SIG-M5 (cell line): ENCODE measurements at regions not wholly inside any gene's neighbourhood (a gene's known extent, or its start where the extent isn't known, plus 50 kb on each side); places are given as distances from the start of the nearest gene placed in this dataset.

Experiments used
- DNase-seq: peaks from one replicate; lab custom pipeline; 2025; lab: John Stamatoyannopoulos, UW

- no peak for DNase-seq
These were observed 128.7 kb upstream of the LYZL1 start for GRCh38 chr10:29160150-29160617.

- DNase-seq: no peak
These were observed 125.1 kb upstream of the LYZL1 start for GRCh38 chr10:29163746-29164145.

- DNase-seq: no peak
These were observed 122.2 kb upstream of the LYZL1 start for GRCh38 chr10:29166713-29167112.

- no peak for DNase-seq
These were observed 119.8 kb upstream of the LYZL1 start for GRCh38 chr10:29169021-29169420.

DNA sequence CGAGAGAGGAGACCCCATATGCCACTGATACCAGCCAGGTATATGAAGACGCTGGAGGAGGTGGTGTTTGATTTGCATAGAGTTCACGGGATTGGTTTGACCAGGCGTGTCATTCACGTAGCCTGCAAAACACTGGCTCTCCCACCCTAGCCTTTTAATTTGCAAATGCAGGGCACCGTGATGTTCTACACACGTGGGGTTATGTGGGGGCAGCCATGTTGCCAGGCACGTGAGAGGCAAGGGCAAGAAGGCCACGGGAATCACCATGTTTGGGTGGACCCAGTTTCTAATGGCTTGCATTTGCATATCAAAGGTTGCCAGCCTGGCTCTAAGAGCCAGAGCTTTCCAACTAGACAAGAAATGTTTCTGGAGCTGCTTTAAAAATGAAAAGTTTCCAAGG, 117.2 kb upstream of the LYZL1 start:
- no peak for DNase-seq

DNA sequence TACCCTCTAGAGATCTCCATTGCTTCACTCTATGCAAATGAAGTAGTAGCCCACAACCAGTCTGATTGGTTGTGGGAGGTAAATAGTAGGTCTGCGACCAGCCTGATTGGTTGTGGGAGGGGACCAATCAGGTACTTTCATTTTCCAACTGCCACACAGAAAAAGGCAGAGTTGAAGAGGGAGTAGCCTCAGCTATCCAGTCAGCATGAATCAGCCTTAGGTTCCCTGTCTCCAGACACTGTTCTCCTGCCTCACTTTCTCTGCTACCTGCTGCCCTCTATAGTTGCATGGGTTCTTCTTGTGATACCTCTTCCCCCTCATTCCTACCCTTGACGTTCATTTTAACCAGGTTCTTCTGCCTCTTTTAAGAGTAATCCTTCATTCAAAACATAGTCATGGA, 114.5 kb upstream of the LYZL1 start:
- no peak for DNase-seq

DNA sequence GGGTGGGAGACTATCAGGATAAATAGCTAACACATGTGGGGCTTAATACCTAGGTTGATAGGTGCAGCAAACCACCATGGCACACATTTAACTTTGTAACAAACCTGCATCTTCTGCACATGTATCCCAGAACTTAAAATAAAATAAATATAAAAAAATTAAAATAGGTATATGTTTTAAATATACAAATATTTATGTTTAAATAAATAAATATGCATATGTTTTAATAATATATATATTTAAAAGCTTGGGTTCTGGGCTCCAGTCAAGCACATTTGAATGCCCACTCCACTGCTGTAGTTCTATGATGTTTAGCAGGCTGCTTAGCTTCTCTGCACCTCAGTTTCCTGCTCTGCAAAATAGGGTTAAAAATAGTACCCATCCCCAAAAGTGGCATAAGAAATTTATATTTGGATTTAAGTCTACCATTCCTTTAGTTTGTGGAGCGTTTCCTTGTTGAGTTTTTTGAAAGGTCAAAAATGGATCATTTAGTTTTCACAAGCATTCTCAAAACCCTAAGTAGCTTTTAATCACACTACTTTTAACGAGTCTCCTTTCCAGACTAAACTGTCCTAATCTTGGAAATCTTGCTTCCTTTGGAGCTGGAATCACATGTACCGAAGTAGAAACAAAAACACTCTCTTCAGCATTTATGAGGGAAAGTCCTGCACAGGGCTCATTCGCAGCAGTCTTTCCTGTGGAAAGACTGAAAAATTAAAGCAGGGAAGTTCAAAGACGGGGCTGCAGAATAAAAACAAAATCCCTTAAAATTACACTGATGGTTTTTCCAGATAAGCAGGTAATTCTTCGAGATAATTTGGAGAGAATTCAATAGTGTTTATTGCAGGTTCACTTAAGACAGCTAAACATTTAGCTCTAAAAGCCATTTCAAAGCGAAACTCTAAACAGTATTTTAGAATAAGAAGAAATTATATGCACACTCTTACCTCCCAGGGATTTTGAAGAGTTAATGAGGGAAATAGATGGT, 111.7 kb upstream of the LYZL1 start:
- DNase-seq: no peak

GRCh38 chr10:29181936-29182335, 106.9 kb upstream of the LYZL1 start:
- DNase-seq: no peak

GRCh38 chr10:29183301-29183945, 105.4 kb upstream of the LYZL1 start:
- no peak for DNase-seq

GRCh38 chr10:29184205-29185000, 104.5 kb upstream of the LYZL1 start:
- DNase-seq: no peak

GRCh38 chr10:29185050-29185449, 103.8 kb upstream of the LYZL1 start:
- DNase-seq: no peak

- no peak for DNase-seq
These were observed 102.6 kb upstream of the LYZL1 start for GRCh38 chr10:29186221-29186620.

- no peak for DNase-seq
These were observed 99.6 kb upstream of the LYZL1 start for GRCh38 chr10:29189256-29189655.

DNA sequence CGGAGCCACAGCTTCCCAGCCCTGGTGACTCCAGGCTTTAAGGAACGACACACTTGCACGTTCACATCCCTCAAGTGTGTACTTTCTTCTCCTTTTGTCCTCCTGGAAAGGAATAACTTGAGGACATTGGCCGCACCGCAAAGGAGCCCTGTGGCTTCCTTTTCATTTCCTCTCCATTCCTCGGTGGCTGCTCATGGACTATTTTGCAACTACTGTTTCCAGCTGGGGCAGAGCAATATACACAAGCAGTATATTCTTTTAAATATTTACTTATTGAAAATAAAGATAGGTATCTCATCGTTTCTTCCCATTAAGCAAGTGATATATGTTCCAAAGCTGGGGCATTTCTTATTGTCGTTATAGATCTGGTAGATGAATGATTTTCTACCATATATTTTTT, 97.2 kb upstream of the LYZL1 start:
- DNase-seq: no peak

GRCh38 chr10:29199339-29199738, 89.5 kb upstream of the LYZL1 start:
- DNase-seq: no peak

GRCh38 chr10:29199941-29200679, 88.8 kb upstream of the LYZL1 start:
- no peak for DNase-seq

DNA sequence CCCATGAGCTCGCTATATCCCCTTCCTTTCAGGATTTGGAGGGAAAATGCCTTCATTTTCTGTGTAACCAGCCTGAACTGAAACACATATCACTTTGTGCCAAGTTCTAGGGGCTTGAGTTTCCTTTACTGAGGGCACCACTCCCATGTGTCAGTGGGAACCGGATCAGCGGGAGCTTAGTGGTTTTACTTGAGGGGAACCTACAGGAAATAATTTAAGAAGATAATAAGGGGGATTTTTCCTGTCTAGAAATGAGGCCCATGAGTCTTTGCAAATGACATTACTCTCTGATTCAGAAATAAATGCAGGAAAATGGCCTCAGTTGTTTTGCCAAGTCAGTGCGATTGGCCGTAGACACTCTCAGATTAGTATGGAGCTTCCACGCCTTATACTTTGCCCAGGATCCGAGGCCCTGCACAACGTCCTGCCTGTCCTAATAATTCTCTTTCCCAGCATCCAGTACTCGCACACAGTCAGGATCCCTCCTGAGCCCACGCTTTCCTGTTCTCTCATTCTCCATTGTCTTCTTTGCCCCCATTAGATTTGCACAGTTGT, 86.4 kb upstream of the LYZL1 start:
- no peak for DNase-seq

- no peak for DNase-seq
These were observed 85.4 kb upstream of the LYZL1 start for GRCh38 chr10:29203432-29203831.

DNA sequence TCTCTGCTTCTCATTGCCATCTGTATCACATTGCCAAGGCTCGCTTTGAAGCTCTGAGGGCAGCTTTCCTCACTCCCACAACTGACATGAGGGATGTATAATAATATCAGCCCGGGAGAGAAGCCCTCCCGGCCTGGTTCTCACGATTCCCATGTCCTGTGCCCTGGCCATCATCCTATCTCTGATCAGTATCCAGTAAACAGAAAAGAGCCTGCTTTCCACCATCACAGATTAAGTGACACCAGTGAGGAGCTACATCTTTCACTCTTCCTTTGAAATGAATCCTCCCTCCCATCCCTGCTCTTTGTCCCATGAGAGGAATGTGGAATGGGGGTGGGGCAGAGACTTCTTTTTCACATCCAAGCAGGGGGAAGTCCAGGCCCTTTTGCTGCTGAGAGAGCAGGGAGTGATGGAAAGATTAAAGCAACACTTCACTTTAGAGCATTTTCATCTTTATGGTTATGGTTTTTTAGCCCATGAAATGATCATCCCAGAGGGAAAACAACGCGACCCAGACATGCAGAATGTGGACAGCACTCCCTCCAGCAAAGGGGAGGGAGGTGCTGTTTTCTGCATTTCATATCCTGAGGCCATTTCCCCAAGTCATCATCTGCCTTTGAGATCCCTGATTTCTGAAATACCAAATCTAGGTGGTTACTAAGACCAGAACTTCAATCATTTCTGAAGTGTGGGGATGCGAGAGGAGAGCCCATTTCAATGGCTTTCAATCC, 84.6 kb upstream of the LYZL1 start:
- no peak for DNase-seq

DNA sequence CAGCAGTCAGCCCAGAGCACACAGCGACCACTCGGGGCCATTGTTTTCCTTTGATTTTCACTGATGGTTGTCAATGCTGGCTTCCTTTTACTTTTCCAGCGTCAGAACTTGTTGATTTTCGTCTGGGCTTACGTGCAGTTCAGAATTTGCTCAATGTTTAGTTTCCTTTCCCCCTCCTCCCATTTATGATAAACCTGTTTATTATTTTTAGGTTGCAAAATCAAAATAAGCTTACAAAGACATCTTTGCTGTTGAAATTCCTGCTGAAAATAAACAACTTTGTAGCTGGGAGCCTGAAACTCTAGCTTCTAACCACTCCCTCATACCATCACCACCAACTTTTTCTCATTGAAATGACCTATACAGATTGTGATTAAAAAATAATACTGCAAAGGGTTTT, 83.1 kb upstream of the LYZL1 start:
- no peak for DNase-seq

DNA sequence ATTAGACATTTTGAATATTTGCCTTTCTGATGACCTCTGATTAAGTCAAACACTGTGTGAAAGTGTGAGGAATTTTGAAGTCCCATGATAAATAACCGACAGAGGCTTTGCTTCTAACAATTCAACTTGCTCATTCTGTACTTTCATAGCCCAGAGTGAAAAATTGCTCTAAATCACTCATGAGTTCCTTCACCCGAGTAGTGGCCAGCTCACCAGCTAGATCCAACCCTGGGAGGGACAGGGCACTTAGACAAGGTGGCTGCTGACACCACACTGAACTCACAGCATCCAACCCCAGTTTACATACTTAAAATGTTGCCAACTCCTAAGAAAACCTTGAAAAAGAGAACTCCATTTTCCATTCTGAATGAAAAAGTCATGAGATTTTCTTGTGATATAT, 80.0 kb upstream of the LYZL1 start:
- no peak for DNase-seq
